Lower leg skin (tissue), 4 donors: ENCODE measurements at regions not wholly inside any gene's neighbourhood (a gene's known extent, or its start where the extent isn't known, plus 50 kb on each side); places are given as distances from the start of the nearest gene placed in this dataset.
"Not testable (repeated sequence)": the region's sequence is repeated elsewhere in the genome, so short reads cannot be mapped to it uniquely, and the experiment has no call there.

Source experiments
- DNase-seq, 2 donors: peaks; one replicate each; pipeline ENCODE4 v3.0.0-alpha.2; 2019; ENCODE audit warnings: low spot score in 2 of 2
- H3K4me3 ChIP-seq: fragments of 200-600 bp; sonication (generic); 2 replicates; pipeline ENCODE4 v1.5.1; 2017; ENCODE audit warnings: mild to moderate bottlenecking, low read depth; ENCODE audit not compliant: poor library complexity, severe bottlenecking
- POLR2A ChIP-seq, 2 donors: fragments of 450-650 bp; IDR thresholded peaks; one replicate each; pipeline ENCODE4 v1.6.1; 2016 to 2017; ENCODE audit warnings: antibody characterized with exemption in 2 of 2, mild to moderate bottlenecking in 1 of 2, moderate library complexity in 1 of 2
- WGBS, 2 donors: methylation state at CpG; one replicate each; pipeline ENCODE4 v1.1.5; 2018; 5-methylcytosine and 5-hydroxymethylcytosine counted together
- intact Hi-C: fragments of 100-400 bp; cut with DNase I; formaldehyde crosslinking; loops from one replicate; pipeline ENCODE4 v1.15.0; 2023; ENCODE audit warnings: low total_unique reads
- TF ChIP-seq, protein P1 (sequence below), 3 donors: fragments of 450-650 bp; IDR thresholded peaks; one replicate each; pipeline ENCODE4 v1.5.1; 2016; ENCODE audit warnings: antibody characterized with exemption in 3 of 3, mild to moderate bottlenecking in 3 of 3, moderate library complexity in 2 of 3

DNA sequence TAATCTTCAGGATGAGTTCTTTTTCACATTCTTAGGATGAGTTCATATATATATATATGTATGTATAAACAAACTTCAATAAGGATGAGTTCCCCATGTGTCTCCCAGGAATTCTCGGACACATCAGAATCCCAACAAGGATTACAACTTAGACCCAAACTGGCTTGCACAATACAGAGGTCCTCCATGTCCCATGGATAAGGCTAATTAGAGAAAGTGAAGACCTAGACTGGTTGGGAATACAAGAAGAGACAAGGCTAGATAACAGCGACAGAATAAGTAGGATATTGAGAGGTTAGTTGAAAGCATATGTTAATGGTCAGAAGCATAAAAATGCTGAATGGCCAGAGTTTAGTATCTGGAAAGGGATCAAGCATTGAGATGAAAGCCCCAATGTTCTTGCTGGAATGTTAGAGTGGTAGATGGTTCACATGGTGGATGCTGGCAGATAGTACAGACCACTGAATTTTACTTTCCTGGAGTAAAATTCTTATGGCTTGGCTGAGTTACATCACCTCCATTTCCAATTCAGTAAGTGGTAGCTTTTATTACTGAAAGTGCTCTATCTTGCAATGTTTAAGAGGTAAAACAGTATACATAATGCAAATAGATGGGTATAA lies 154.9 kb upstream of the EPHA4 start:
- DNase-seq = no peak
- TF ChIP-seq, protein P1, sequence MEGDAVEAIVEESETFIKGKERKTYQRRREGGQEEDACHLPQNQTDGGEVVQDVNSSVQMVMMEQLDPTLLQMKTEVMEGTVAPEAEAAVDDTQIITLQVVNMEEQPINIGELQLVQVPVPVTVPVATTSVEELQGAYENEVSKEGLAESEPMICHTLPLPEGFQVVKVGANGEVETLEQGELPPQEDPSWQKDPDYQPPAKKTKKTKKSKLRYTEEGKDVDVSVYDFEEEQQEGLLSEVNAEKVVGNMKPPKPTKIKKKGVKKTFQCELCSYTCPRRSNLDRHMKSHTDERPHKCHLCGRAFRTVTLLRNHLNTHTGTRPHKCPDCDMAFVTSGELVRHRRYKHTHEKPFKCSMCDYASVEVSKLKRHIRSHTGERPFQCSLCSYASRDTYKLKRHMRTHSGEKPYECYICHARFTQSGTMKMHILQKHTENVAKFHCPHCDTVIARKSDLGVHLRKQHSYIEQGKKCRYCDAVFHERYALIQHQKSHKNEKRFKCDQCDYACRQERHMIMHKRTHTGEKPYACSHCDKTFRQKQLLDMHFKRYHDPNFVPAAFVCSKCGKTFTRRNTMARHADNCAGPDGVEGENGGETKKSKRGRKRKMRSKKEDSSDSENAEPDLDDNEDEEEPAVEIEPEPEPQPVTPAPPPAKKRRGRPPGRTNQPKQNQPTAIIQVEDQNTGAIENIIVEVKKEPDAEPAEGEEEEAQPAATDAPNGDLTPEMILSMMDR (IDR thresholded peaks at IDR 0.05) = no peak
- no peak for TF ChIP-seq POLR2A (IDR thresholded peaks at IDR 0.05)
- intact Hi-C loops = no loop called here
- no peak overlapping the region for H3K4me3 ChIP-seq
- 87 to 94% methylated on average over 2 of the region's 2 CpGs for WGBS, 2 donors

DNA sequence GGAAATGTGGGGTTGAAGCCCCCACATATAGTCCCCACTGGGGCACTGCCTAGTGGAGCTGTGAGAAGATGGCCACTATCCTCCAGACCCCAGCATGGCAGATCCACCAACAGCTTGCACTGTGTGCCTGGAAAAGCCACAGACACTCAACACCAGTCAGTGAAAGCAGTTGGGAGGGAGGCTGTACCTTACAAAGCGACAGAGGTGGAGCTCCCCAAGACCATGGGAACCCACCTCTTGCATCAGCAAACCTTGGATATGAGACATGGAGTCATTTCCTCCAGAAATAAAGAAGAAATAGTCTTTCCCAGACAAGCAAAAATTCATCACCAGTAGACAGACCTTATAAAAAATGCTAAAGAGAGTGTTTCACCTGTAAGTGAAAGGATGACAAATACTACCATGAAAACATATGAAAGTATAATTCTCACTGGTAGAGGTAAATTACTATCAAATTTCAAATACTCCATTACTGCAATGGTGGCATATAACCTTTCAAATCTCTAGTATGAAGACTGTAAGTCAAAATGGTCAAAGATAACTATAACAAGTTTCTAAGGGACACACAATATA lies 152.6 kb upstream of the EPHA4 start:
- no peak for TF ChIP-seq POLR2A (IDR thresholded peaks at IDR 0.05)
- TF ChIP-seq, protein P1 (IDR thresholded peaks at IDR 0.05) = no peak
- WGBS, 2 donors = 70 to 80% methylated on average over 1 of the region's 1 CpG
- no peak for DNase-seq
- intact Hi-C loops = no loop called here
- no peak overlapping the region for H3K4me3 ChIP-seq

DNA sequence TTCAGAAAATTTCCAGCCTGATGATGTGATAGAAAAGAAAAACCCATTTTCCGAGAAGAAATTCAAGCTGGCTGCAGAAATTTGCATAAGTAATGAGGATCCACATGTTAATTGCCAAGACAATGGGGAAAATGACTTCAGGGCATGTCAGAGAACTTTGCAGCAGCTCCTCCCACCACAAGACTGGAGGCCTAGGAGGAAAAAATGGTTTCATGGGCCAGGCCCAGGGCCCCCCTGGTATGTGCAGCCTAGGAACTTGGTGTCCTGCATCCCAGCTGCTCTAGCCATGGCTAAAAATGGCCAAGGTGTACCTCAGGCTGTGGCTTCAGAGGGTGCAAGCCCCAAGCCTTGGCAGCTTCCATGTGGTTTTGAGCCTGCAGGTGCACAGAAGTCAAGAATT lies 152.0 kb upstream of the EPHA4 start:
- WGBS, 2 donors = 81 to 96% methylated on average over 1 of the region's 1 CpG
- intact Hi-C loops, H3K4me3 ChIP-seq: not testable (repeated sequence)

DNA sequence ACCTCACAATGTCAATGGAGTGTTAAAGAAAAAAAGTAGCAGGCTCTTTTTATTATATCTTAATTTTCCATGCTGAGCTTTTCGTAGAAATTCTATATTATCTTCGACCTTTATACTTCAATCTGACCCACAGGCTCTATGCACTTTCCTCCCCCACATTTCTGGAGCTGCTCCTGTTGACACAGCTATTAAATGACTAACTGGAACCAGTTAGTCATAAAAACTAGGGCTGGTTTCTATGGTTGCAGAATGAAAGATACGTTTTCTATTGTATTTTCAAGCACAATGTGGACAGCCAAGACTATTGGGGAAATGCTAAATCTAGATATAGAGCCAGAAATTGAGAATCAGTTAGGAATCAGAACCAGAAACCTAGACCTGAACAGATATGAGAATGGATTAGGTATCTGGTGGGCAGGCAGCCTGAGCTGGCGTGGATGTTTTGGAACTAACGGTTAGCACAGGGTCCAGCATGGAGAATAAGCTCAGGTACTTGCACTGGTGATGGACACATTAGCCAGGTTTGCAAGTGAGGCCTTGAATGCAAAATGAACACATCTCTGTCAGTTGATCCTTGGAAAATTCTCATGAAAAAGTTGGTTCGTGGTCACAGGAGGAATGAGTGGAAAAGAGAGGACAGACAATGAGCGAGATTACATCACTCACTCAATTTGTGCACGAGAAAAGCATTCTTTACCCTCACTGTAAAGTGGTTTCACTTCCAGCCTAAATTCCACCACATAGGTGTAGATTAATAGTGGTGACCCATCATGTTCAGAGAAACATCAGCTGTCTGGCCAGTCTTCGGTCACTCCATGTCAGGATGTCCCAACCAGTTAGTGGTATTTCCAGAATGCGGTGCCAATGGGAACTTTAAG lies 144.6 kb upstream of the EPHA4 start:
- no peak for DNase-seq
- WGBS, 2 donors = 82% methylated on average over 10 of the region's 10 CpGs
- intact Hi-C loops = no loop called here
- TF ChIP-seq, protein P1 (IDR thresholded peaks at IDR 0.05) = no peak
- TF ChIP-seq POLR2A (IDR thresholded peaks at IDR 0.05) = no peak
- no peak overlapping the region for H3K4me3 ChIP-seq

More for the DNA sequence above, 152.0 kb upstream of the EPHA4 start:
- DNase-seq = not testable (repeated sequence)

DNA sequence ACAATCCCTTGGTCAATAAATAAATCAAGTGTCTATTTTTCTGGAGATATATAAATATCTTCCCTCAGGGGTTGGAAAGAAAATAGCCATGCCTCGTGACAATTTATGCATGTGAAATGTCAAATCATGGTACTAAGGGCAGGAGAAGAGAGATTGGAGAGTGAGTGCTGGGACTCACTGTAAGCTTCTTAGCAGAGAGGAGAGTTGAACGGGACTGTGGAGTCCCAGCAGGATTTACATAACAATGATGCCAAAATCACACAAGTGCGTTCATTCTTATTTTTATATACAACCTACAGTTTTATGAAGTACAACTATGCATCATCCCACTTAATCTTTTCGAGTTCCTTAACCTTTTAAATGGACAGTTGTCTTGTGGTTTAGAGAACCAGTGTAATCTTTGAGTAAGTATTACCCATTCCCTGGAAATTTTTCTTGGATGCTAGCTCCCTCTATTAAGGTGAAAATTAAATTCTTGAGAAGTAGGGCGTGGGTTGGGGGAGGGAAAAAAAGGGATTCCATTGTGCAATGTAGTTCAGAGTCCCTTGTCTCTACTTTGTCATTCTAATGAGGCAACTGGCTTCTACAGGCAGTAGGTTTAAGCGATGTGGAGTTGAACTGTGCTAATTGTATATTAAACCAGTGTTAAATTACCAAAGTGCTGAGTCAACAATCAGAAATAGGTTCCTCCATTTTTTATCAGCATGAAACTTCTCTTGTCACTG lies 143.6 kb upstream of the EPHA4 start:
- no peak overlapping the region for H3K4me3 ChIP-seq
- intact Hi-C loops = no loop called here
- no peak for TF ChIP-seq POLR2A (IDR thresholded peaks at IDR 0.05)
- TF ChIP-seq, protein P1 (IDR thresholded peaks at IDR 0.05) = no peak
- 53 to 54% methylated on average over 6 of the region's 6 CpGs for WGBS, 2 donors
- no peak for DNase-seq

DNA sequence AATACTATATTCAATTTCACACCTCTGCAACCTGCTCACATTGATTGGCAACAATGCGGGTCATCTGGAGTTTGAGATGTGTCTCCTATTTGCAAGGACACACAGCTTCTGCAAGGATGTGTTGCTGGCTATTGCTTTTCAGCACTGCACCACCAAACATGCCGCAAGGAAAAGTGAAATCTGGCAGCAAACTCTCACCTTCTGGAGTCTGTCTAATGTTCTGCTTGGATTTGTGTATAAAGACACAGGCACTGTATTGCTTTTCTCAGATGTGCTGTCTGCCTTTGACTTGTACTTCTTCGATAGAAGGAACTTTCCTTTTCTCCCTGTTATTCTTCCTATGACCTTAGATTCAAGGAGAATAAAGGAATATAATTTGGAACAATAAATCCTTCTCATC lies 138.6 kb upstream of the EPHA4 start:
- no peak overlapping the region for H3K4me3 ChIP-seq
- DNase-seq = no peak
- WGBS, 2 donors = 84 to 91% methylated on average over 3 of the region's 3 CpGs
- intact Hi-C loops = no loop called here
- TF ChIP-seq, protein P1 (IDR thresholded peaks at IDR 0.05) = no peak
- no peak for TF ChIP-seq POLR2A (IDR thresholded peaks at IDR 0.05)
